LNCaP clone FGC (cell line): ENCODE measurements at regions not wholly inside any gene's neighbourhood (a gene's known extent, or its start where the extent isn't known, plus 50 kb on each side); places are given as distances from the start of the nearest gene placed in this dataset.
A peak's percentile ranks its signal among the peaks of the same experiment; 100 is the strongest.
"Not testable (repeated sequence)": the region's sequence is repeated elsewhere in the genome, so short reads cannot be mapped to it uniquely, and the experiment has no call there.

Experiments used
- DNase-seq: peaks from one replicate; pipeline ENCODE4 v3.0.0-alpha.2; 2011; ENCODE audit warnings: low read depth
- H3K4me3 ChIP-seq: 2 replicates; pipeline ENCODE4 v1.5.1; 2011; ENCODE audit warnings: mild to moderate bottlenecking, low read depth, low read length, control low read depth
- CTCF ChIP-seq: IDR thresholded peaks from 2 replicates; pipeline ENCODE4 v1.5.1; 2012; ENCODE audit warnings: mild to moderate bottlenecking; ENCODE audit not compliant: control insufficient read depth, insufficient read depth; ENCODE audit errors: extremely low read depth

GRCh38 chr14:56452940-56453339 is 126.7 kb upstream of the TMEM260 start:
- H3K4me3 ChIP-seq, result no peak overlapping the region
- no peak for DNase-seq
- TF ChIP-seq CTCF, result no peak

GRCh38 chr14:56454680-56455079 is 124.9 kb upstream of the TMEM260 start:
- not testable (repeated sequence) for DNase-seq

GRCh38 chr14:56460469-56460868 is 119.1 kb upstream of the TMEM260 start:
- no peak overlapping the region for H3K4me3 ChIP-seq
- DNase-seq, result no peak

More at GRCh38 chr14:56454680-56455079, 124.9 kb upstream of the TMEM260 start:
- not testable (repeated sequence) for H3K4me3 ChIP-seq

GRCh38 chr14:56461276-56462275 is 118.0 kb upstream of the TMEM260 start:
- no peak for TF ChIP-seq CTCF
- no peak for DNase-seq
- no peak overlapping the region for H3K4me3 ChIP-seq

More at GRCh38 chr14:56460469-56460868, 119.1 kb upstream of the TMEM260 start:
- no peak for TF ChIP-seq CTCF

- no peak for TF ChIP-seq CTCF
- no peak for DNase-seq
- no peak overlapping the region for H3K4me3 ChIP-seq
Observed at GRCh38 chr14:56463271-56463890, 116.2 kb upstream of the TMEM260 start.

GRCh38 chr14:56471056-56471455 is 108.5 kb upstream of the TMEM260 start:
- TF ChIP-seq CTCF, result no peak
- DNase-seq, result no peak
- no peak overlapping the region for H3K4me3 ChIP-seq

GRCh38 chr14:56474419-56475022 is 105.1 kb upstream of the TMEM260 start:
- H3K4me3 ChIP-seq, result no peak overlapping the region
- peak; percentile 18 for DNase-seq

More at GRCh38 chr14:56474419-56475022, 105.1 kb upstream of the TMEM260 start:
- TF ChIP-seq CTCF, result peak; percentile 83
